ENCODE measurements at regions not wholly inside any gene's neighbourhood (a gene's known extent, or its start where the extent isn't known, plus 50 kb on each side); places are given as distances from the start of the nearest gene placed in this dataset.

DNA sequence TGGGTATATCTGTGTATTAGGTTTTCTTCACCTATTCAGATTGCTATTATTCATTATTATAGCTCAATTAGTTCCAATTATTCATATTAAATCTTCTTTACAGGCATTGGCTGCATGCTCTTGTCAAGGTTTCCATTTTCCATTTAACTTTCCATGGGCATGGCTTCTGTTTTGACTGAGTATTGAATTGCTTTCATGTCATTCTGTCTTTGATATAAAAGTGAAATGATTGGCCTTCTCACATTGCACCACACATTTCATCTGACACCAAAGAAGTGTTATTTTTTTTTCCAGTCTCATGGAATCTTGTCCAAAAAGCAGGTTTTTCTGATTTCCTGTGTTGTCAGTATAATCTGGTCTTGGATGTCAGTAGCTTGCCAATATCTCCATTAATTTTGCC is 1244.3 kb downstream of the RAPGEF2 start:
- TF ChIP-seq ZNF879 (CRISPR knock-in tag; IDR thresholded peaks at IDR 0.05): no peak
- TF ChIP-seq NFE2 (CRISPR knock-in tag; IDR thresholded peaks at IDR 0.05): no peak
- no peak for TF ChIP-seq REST (IDR thresholded peaks at IDR 0.05; ENCODE audit: borderline replicate concordance in 1 of 2, low read depth in 1 of 2, low read length in 2 of 2)
- TF ChIP-seq TAF1 (CRISPR knock-in tag; IDR thresholded peaks at IDR 0.05): no peak
- no peak for TF ChIP-seq CTCF (CRISPR knock-in tag; IDR thresholded peaks at IDR 0.05)
